ENCODE measurements at regions not wholly inside any gene's neighbourhood (a gene's known extent, or its start where the extent isn't known, plus 50 kb on each side); places are given as distances from the start of the nearest gene placed in this dataset.

DNA sequence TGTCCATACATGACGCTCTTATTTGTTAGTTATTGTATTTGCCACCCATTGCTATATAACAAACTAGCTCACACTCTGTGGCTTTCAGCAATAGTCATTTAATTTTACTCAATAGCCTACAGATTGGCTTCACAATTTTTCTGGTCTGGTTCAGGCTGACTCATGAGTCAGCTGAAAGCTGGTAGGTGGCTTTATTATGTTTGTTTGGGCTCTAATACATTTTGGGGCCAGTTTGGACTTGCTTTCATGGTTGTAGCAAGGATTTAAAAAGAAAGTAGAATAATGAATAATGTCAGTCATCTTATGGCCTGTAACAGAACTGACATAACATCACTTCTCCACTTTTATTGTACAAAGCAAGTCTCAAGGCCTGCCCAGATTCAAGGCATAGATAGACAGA is 338.7 kb downstream of the LRRIQ3 start:
- TF ChIP-seq, protein P1, sequence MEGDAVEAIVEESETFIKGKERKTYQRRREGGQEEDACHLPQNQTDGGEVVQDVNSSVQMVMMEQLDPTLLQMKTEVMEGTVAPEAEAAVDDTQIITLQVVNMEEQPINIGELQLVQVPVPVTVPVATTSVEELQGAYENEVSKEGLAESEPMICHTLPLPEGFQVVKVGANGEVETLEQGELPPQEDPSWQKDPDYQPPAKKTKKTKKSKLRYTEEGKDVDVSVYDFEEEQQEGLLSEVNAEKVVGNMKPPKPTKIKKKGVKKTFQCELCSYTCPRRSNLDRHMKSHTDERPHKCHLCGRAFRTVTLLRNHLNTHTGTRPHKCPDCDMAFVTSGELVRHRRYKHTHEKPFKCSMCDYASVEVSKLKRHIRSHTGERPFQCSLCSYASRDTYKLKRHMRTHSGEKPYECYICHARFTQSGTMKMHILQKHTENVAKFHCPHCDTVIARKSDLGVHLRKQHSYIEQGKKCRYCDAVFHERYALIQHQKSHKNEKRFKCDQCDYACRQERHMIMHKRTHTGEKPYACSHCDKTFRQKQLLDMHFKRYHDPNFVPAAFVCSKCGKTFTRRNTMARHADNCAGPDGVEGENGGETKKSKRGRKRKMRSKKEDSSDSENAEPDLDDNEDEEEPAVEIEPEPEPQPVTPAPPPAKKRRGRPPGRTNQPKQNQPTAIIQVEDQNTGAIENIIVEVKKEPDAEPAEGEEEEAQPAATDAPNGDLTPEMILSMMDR (IDR thresholded peaks at IDR 0.05): no peak
- no peak for TF ChIP-seq POLR2A (IDR thresholded peaks at IDR 0.05)

All from body of pancreas (tissue), 4 donors.